ENCODE measurements at regions not wholly inside any gene's neighbourhood (a gene's known extent, or its start where the extent isn't known, plus 50 kb on each side); places are given as distances from the start of the nearest gene placed in this dataset.

GRCh38 chr16:73864868-73865267, 431.7 kb upstream of the PSMD7 start:
- Histone ChIP-seq H3K9me3 (ENCODE audit: control insufficient read depth, low read length) (no peaks in the 10 kb centered on the region), H3K36me3 (ENCODE audit: control insufficient read depth, insufficient read depth, low read length) (no peaks in the 10 kb centered on the region)

GRCh38 chr16:73858326-73858725, 438.3 kb upstream of the PSMD7 start:
- Histone ChIP-seq H3K4me1 (ENCODE audit: control insufficient read depth, insufficient read depth, low read length) (no peaks in the 10 kb centered on the region), H3K36me3 (ENCODE audit: control insufficient read depth, insufficient read depth, low read length) (no peaks in the 10 kb centered on the region), H3K9me3 (ENCODE audit: control insufficient read depth, low read length) (no peaks in the 10 kb centered on the region), H3K9ac (ENCODE audit: low read length) (no peak overlapping the region), H3K4me3 (ENCODE audit: low read length) (no peak overlapping the region), H3K27me3 (ENCODE audit: control insufficient read depth, insufficient read depth, low read length) (no peaks in the 10 kb centered on the region)

More at GRCh38 chr16:73864868-73865267, 431.7 kb upstream of the PSMD7 start:
- H3K4me3 ChIP-seq (ENCODE audit: low read length): no peak overlapping the region
- no peaks in the 10 kb centered on the region for H3K4me1 ChIP-seq (ENCODE audit: control insufficient read depth, insufficient read depth, low read length)
- no peak overlapping the region for H3K9ac ChIP-seq (ENCODE audit: low read length)
- no peaks in the 10 kb centered on the region for H3K27me3 ChIP-seq (ENCODE audit: control insufficient read depth, insufficient read depth, low read length)

- H3K4me3 ChIP-seq (ENCODE audit: low read length): no peak overlapping the region
- no peaks in the 10 kb centered on the region for H3K36me3 ChIP-seq (ENCODE audit: control insufficient read depth, insufficient read depth, low read length)
- no peak overlapping the region for H3K9ac ChIP-seq (ENCODE audit: low read length)
- no peaks in the 10 kb centered on the region for H3K27me3 ChIP-seq (ENCODE audit: control insufficient read depth, insufficient read depth, low read length)
- no peaks in the 10 kb centered on the region for H3K4me1 ChIP-seq (ENCODE audit: control insufficient read depth, insufficient read depth, low read length)
- H3K9me3 ChIP-seq (ENCODE audit: control insufficient read depth, low read length): no peaks in the 10 kb centered on the region
Observed at GRCh38 chr16:73853968-73854367, 442.6 kb upstream of the PSMD7 start.

- H3K9ac ChIP-seq (ENCODE audit: low read length): no peak overlapping the region
- H3K27me3 ChIP-seq (ENCODE audit: control insufficient read depth, insufficient read depth, low read length): no peaks in the 10 kb centered on the region
- no peaks in the 10 kb centered on the region for H3K36me3 ChIP-seq (ENCODE audit: control insufficient read depth, insufficient read depth, low read length)
- no peak overlapping the region for H3K4me3 ChIP-seq (ENCODE audit: low read length)
- H3K4me1 ChIP-seq (ENCODE audit: control insufficient read depth, insufficient read depth, low read length): no peaks in the 10 kb centered on the region
- no peaks in the 10 kb centered on the region for H3K9me3 ChIP-seq (ENCODE audit: control insufficient read depth, low read length)
Observed at GRCh38 chr16:73852561-73852960, 444.1 kb upstream of the PSMD7 start.

- Histone ChIP-seq H3K27me3 (ENCODE audit: control insufficient read depth, insufficient read depth, low read length) (no peaks in the 10 kb centered on the region), H3K9ac (ENCODE audit: low read length) (no peak overlapping the region), H3K9me3 (ENCODE audit: control insufficient read depth, low read length) (no peaks in the 10 kb centered on the region), H3K4me1 (ENCODE audit: control insufficient read depth, insufficient read depth, low read length) (no peaks in the 10 kb centered on the region), H3K4me3 (ENCODE audit: low read length) (no peak overlapping the region), H3K36me3 (ENCODE audit: control insufficient read depth, insufficient read depth, low read length) (no peaks in the 10 kb centered on the region)
Observed at GRCh38 chr16:73848993-73849392, 447.6 kb upstream of the PSMD7 start.

GRCh38 chr16:73847090-73847489, 449.5 kb upstream of the PSMD7 start:
- Histone ChIP-seq H3K4me3 (ENCODE audit: low read length) (no peak overlapping the region), H3K9me3 (ENCODE audit: control insufficient read depth, low read length) (no peaks in the 10 kb centered on the region), H3K36me3 (ENCODE audit: control insufficient read depth, insufficient read depth, low read length) (no peaks in the 10 kb centered on the region), H3K27me3 (ENCODE audit: control insufficient read depth, insufficient read depth, low read length) (no peaks in the 10 kb centered on the region), H3K4me1 (ENCODE audit: control insufficient read depth, insufficient read depth, low read length) (no peaks in the 10 kb centered on the region), H3K9ac (ENCODE audit: low read length) (no peak overlapping the region)

- Histone ChIP-seq H3K36me3 (ENCODE audit: control insufficient read depth, insufficient read depth, low read length) (no peaks in the 10 kb centered on the region), H3K4me1 (ENCODE audit: control insufficient read depth, insufficient read depth, low read length) (no peaks in the 10 kb centered on the region), H3K9ac (ENCODE audit: low read length) (no peak overlapping the region), H3K4me3 (ENCODE audit: low read length) (no peak overlapping the region), H3K9me3 (ENCODE audit: control insufficient read depth, low read length) (no peaks in the 10 kb centered on the region), H3K27me3 (ENCODE audit: control insufficient read depth, insufficient read depth, low read length) (no peaks in the 10 kb centered on the region)
Observed at GRCh38 chr16:73846356-73846755, 450.3 kb upstream of the PSMD7 start.

- Histone ChIP-seq H3K9me3 (ENCODE audit: control insufficient read depth, low read length) (no peaks in the 10 kb centered on the region), H3K27me3 (ENCODE audit: control insufficient read depth, insufficient read depth, low read length) (no peaks in the 10 kb centered on the region), H3K4me3 (ENCODE audit: low read length) (no peak overlapping the region), H3K9ac (ENCODE audit: low read length) (no peak overlapping the region), H3K4me1 (ENCODE audit: control insufficient read depth, insufficient read depth, low read length) (no peaks in the 10 kb centered on the region), H3K36me3 (ENCODE audit: control insufficient read depth, insufficient read depth, low read length) (no peaks in the 10 kb centered on the region)
Observed at GRCh38 chr16:73846007-73846330, 450.6 kb upstream of the PSMD7 start.

- H3K4me1 ChIP-seq (ENCODE audit: control insufficient read depth, insufficient read depth, low read length): no peaks in the 10 kb centered on the region
Observed at GRCh38 chr16:73845238-73846006, 451.2 kb upstream of the PSMD7 start.

GRCh38 chr16:73840728-73841127, 455.9 kb upstream of the PSMD7 start:
- Histone ChIP-seq H3K27me3 (ENCODE audit: control insufficient read depth, insufficient read depth, low read length) (no peaks in the 10 kb centered on the region), H3K9me3 (ENCODE audit: control insufficient read depth, low read length) (no peaks in the 10 kb centered on the region), H3K36me3 (ENCODE audit: control insufficient read depth, insufficient read depth, low read length) (no peaks in the 10 kb centered on the region), H3K4me1 (ENCODE audit: control insufficient read depth, insufficient read depth, low read length) (no peaks in the 10 kb centered on the region), H3K4me3 (ENCODE audit: low read length) (no peak overlapping the region), H3K9ac (ENCODE audit: low read length) (no peak overlapping the region)

More at GRCh38 chr16:73845238-73846006, 451.2 kb upstream of the PSMD7 start:
- no peaks in the 10 kb centered on the region for H3K27me3 ChIP-seq (ENCODE audit: control insufficient read depth, insufficient read depth, low read length)
- H3K9ac ChIP-seq (ENCODE audit: low read length): no peak overlapping the region
- H3K36me3 ChIP-seq (ENCODE audit: control insufficient read depth, insufficient read depth, low read length): no peaks in the 10 kb centered on the region
- H3K9me3 ChIP-seq (ENCODE audit: control insufficient read depth, low read length): no peaks in the 10 kb centered on the region
- no peak overlapping the region for H3K4me3 ChIP-seq (ENCODE audit: low read length)

- no peaks in the 10 kb centered on the region for H3K27me3 ChIP-seq (ENCODE audit: control insufficient read depth, insufficient read depth, low read length)
- no peaks in the 10 kb centered on the region for H3K36me3 ChIP-seq (ENCODE audit: control insufficient read depth, insufficient read depth, low read length)
- H3K4me1 ChIP-seq (ENCODE audit: control insufficient read depth, insufficient read depth, low read length): no peaks in the 10 kb centered on the region
- H3K9ac ChIP-seq (ENCODE audit: low read length): no peak overlapping the region
- H3K4me3 ChIP-seq (ENCODE audit: low read length): no peak overlapping the region
- no peaks in the 10 kb centered on the region for H3K9me3 ChIP-seq (ENCODE audit: control insufficient read depth, low read length)
Observed at GRCh38 chr16:73831220-73831619, 465.4 kb upstream of the PSMD7 start.

GRCh38 chr16:73823205-73823849, 473.3 kb upstream of the PSMD7 start:
- Histone ChIP-seq H3K9me3 (ENCODE audit: control insufficient read depth, low read length) (no peaks in the 10 kb centered on the region), H3K4me3 (ENCODE audit: low read length) (no peak overlapping the region), H3K4me1 (ENCODE audit: control insufficient read depth, insufficient read depth, low read length) (no peaks in the 10 kb centered on the region), H3K36me3 (ENCODE audit: control insufficient read depth, insufficient read depth, low read length) (no peaks in the 10 kb centered on the region), H3K27me3 (ENCODE audit: control insufficient read depth, insufficient read depth, low read length) (no peaks in the 10 kb centered on the region), H3K9ac (ENCODE audit: low read length) (no peak overlapping the region)
